Adrenal gland (tissue), 5 donors: ENCODE measurements at regions not wholly inside any gene's neighbourhood (a gene's known extent, or its start where the extent isn't known, plus 50 kb on each side); places are given as distances from the start of the nearest gene placed in this dataset.

Experiments used
- CTCF ChIP-seq, 6 experiments: fragments of 450-650 bp in 4 of 6; fragments of 200-600 bp in 2 of 6; sonication (generic) in 1 of 6; IDR thresholded peaks; 1 replicate in 5 of 6; 2 replicates in 1 of 6; pipeline versions ENCODE4 v1.5.1 to v1.8.0; 2016 to 2021; ENCODE audit warnings: antibody characterized with exemption in 6 of 6, mild to moderate bottlenecking in 2 of 6, moderate library complexity in 1 of 6
- POLR2A ChIP-seq, 2 donors: fragments of 450-650 bp; IDR thresholded peaks; one replicate each; pipeline ENCODE4 v1.6.1; 2017; ENCODE audit warnings: antibody characterized with exemption in 2 of 2, mild to moderate bottlenecking in 2 of 2, moderate library complexity in 1 of 2
- donor health status: DM: no; HTN: no; CAD: no.

- TF ChIP-seq CTCF (IDR thresholded peaks at IDR 0.05) (no peak), POLR2A (IDR thresholded peaks at IDR 0.05) (no peak)
Observed at GRCh38 chr2:111642586-111643327, 241.2 kb downstream of the ANAPC1 start.
